SK-N-MC (cell line): ENCODE measurements at regions not wholly inside any gene's neighbourhood (a gene's known extent, or its start where the extent isn't known, plus 50 kb on each side); places are given as distances from the start of the nearest gene placed in this dataset.
"Not testable (repeated sequence)": the region's sequence is repeated elsewhere in the genome, so short reads cannot be mapped to it uniquely, and the experiment has no call there.

ENCODE experiments used
- DNase-seq: peaks from one replicate; pipeline ENCODE4 v3.0.0-alpha.2; 2011; ENCODE audit warnings: low read depth, low spot score
- H3K27ac ChIP-seq: fragments of 200-600 bp; sonication (generic); 2 replicates; pipeline ENCODE4 v1.5.1; 2016; ENCODE audit warnings: mixed run types
- H3K36me3 ChIP-seq: fragments of 200-600 bp; sonication (generic); 2 replicates; pipeline ENCODE4 v1.6.1; 2017; ENCODE audit warnings: antibody characterized with exemption, low read length, mixed read lengths; ENCODE audit not compliant: insufficient read depth
- H3K4me3 ChIP-seq: fragments of 200-600 bp; sonication (generic); 2 replicates; pipeline ENCODE4 v1.5.1; 2016
- H3K9ac ChIP-seq: fragments of 200-600 bp; sonication (generic); 2 replicates; pipeline ENCODE4 v1.8.0; 2017; ENCODE audit warnings: mixed run types, mixed read lengths; ENCODE audit not compliant: insufficient read length
- H3K9me3 ChIP-seq: fragments of 200-600 bp; sonication (generic); 2 replicates; pipeline ENCODE4 v1.6.1; 2017; ENCODE audit warnings: low read depth, mild to moderate bottlenecking, antibody characterized with exemption, low read length, moderate library complexity, mixed read lengths
- EZH2 ChIP-seq: fragments of 200-600 bp; sonication (generic); IDR thresholded peaks from one replicate; pipeline ENCODE4 v1.6.1; 2017; ENCODE audit warnings: antibody characterized with exemption
- FOXP2 ChIP-seq: optimal IDR thresholded peaks from 2 replicates; pipeline ENCODE3; 2011; ENCODE audit warnings: mild to moderate bottlenecking, moderate library complexity; ENCODE audit not compliant: insufficient read depth; ENCODE audit errors: extremely low read length, control extremely low read depth
- POLR2AphosphoS5 ChIP-seq: IDR thresholded peaks from 2 replicates; pipeline ENCODE4 v1.6.1; 2012; ENCODE audit warnings: mild to moderate bottlenecking, low read depth, low read length, borderline replicate concordance

GRCh38 chr5:82470185-82470994 is 192.2 kb upstream of the RPS23 start:
- no peak overlapping the region for H3K27ac ChIP-seq
- H3K36me3 ChIP-seq = no peaks in the 10 kb centered on the region
- H3K4me3 ChIP-seq = no peak overlapping the region
- no peaks in the 10 kb centered on the region for H3K9me3 ChIP-seq
- H3K9ac ChIP-seq = no peak overlapping the region
- no peak for DNase-seq
- TF ChIP-seq EZH2 (no peak), POLR2AphosphoS5 (no peak), FOXP2 (no peak)

- TF ChIP-seq POLR2AphosphoS5 (no peak), FOXP2 (no peak), EZH2 (no peak)
- H3K9me3 ChIP-seq = no peaks in the 10 kb centered on the region
- no peak overlapping the region for H3K4me3 ChIP-seq
- H3K36me3 ChIP-seq = no peaks in the 10 kb centered on the region
- no peak overlapping the region for H3K9ac ChIP-seq
- no peak overlapping the region for H3K27ac ChIP-seq
- no peak for DNase-seq
These were observed 188.9 kb upstream of the RPS23 start for GRCh38 chr5:82466986-82467561.

- Histone ChIP-seq H3K9ac (no peak overlapping the region), H3K36me3 (no peaks in the 10 kb centered on the region), H3K27ac (no peak overlapping the region), H3K4me3 (no peak overlapping the region), H3K9me3 (no peaks in the 10 kb centered on the region)
- no peak for TF ChIP-seq EZH2
- TF ChIP-seq FOXP2 = no peak
- no peak for TF ChIP-seq POLR2AphosphoS5
- no peak for DNase-seq
These were observed 187.1 kb upstream of the RPS23 start for GRCh38 chr5:82465235-82465634.

- no peak for DNase-seq
- Histone ChIP-seq H3K4me3 (no peak overlapping the region), H3K36me3 (no peaks in the 10 kb centered on the region), H3K9me3 (no peaks in the 10 kb centered on the region), H3K9ac (no peak overlapping the region), H3K27ac (no peak overlapping the region)
- TF ChIP-seq POLR2AphosphoS5 (no peak), FOXP2 (no peak), EZH2 (no peak)
These were observed 181.5 kb upstream of the RPS23 start for GRCh38 chr5:82459626-82460025.

DNA sequence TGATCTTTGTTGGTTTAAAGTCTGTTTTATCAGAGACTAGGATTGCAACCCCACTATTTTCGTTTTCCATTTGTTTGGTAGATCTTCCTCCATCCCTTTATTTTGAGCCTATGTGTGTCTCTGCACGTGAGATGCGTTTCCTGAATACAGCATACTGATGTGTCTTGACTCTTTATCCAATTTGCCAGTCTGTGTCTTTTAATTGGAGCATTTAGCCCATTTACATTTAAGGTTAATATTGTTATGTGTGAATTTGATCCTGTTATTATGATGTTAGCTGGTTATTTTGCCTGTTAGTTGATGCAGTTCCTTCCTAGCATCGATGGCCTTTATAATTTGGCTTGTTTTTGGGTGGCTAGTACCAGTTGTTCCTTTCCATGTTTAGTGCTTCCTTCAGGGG is 177.2 kb upstream of the RPS23 start:
- not testable (repeated sequence) for H3K27ac ChIP-seq

GRCh38 chr5:82448374-82448773 is 170.2 kb upstream of the RPS23 start:
- TF ChIP-seq EZH2 (no peak), POLR2AphosphoS5 (no peak), FOXP2 (no peak)
- no peak for DNase-seq
- Histone ChIP-seq H3K4me3 (no peak overlapping the region), H3K36me3 (no peaks in the 10 kb centered on the region), H3K9ac (no peak overlapping the region), H3K27ac (no peak overlapping the region), H3K9me3 (no peaks in the 10 kb centered on the region)

More for the DNA sequence above, 177.2 kb upstream of the RPS23 start:
- not testable (repeated sequence) for DNase-seq, H3K9ac ChIP-seq, H3K4me3 ChIP-seq, H3K9me3 ChIP-seq, H3K36me3 ChIP-seq

DNA sequence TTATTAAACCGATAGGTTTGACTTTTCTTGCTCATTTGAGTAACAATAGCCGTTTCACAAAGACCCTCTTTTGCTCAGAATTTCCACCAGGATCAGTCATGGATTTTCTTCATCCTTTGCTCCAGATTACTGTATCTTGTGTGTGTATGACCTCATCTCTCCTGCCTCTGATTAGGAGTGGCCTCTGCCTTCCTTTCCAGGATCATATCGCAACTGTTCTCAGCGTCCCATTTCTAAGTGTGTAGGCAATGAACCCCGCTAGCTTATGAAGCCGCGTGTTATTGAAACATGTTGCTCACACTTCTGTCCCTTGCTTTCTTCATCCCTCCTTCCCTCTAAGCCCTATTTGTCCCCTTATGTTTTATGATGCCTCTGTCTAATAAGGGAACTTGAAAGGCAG is 169.8 kb upstream of the RPS23 start:
- Histone ChIP-seq H3K9ac (no peak overlapping the region), H3K9me3 (no peaks in the 10 kb centered on the region), H3K36me3 (no peaks in the 10 kb centered on the region), H3K27ac (no peak overlapping the region), H3K4me3 (no peak overlapping the region)
- no peak for DNase-seq
- TF ChIP-seq EZH2 = no peak
- TF ChIP-seq POLR2AphosphoS5 = no peak
- no peak for TF ChIP-seq FOXP2

- Histone ChIP-seq H3K9me3 (no peaks in the 10 kb centered on the region), H3K9ac (no peak overlapping the region), H3K36me3 (no peaks in the 10 kb centered on the region), H3K4me3 (no peak overlapping the region), H3K27ac (no peak overlapping the region)
- TF ChIP-seq FOXP2 (no peak), EZH2 (no peak), POLR2AphosphoS5 (no peak)
- DNase-seq = no peak
These were observed 168.7 kb upstream of the RPS23 start for GRCh38 chr5:82446809-82447208.

DNA sequence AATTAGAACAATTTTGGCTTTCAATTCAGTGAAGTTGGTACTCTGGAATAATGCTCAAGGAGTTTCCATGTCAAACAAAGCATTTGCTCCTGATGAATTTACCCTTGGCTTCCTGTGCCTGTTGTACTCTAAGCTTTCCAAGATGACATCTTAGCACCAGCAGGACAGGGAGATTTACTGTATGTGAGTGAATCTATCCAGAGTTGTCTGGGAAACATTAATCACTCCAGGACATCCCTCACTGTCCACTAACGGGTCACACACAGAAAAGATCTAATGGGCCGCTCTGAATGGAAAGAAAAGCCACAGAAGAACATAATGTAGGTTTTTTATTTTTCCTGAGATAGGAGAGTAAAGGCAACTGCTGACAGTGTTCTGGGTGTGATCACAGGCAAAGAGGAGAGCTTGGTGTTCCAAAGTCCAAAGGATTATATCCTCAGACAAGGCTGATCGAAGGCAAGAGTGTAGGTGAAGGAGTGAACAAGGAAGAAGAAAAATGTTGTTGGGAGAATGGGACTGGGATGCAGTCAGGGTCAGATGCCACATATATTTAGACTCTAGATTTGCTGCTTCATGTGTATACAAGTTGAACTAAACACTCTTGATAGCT is 167.7 kb upstream of the RPS23 start:
- no peak overlapping the region for H3K27ac ChIP-seq
- no peak for DNase-seq
- TF ChIP-seq POLR2AphosphoS5 (no peak), EZH2 (no peak)
- H3K36me3 ChIP-seq = no peaks in the 10 kb centered on the region
- no peaks in the 10 kb centered on the region for H3K9me3 ChIP-seq
- H3K9ac ChIP-seq = no peak overlapping the region
- no peak overlapping the region for H3K4me3 ChIP-seq
